ENCODE measurements at regions not wholly inside any gene's neighbourhood (a gene's known extent, or its start where the extent isn't known, plus 50 kb on each side); places are given as distances from the start of the nearest gene placed in this dataset.
A peak's percentile ranks its signal among the peaks of the same experiment; 100 is the strongest.
"Not testable (repeated sequence)": the region's sequence is repeated elsewhere in the genome, so short reads cannot be mapped to it uniquely, and the experiment has no call there.

DNA sequence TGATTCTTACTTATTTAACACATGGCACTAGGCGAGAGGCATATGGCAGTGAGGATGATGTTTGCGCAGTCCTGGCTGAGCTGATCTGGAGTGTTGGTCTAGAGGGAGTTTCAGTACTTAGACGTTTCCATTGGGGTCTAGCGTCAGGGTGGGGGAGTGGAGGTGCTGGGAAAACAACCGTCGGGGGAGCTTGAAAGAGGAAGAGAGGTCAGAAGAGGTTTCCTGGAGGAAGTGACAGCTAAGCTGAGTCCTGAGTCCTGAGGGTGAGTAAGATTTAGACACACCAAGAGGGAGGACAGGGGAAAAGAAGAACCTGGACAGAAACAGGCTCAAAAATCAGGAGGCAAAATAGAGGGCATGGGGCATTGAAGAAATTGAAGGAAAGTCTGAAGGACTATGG is 81.4 kb downstream of the ALOX5AP start:
- no peak for DNase-seq (ENCODE audit: low read depth in 2 of 2, low spot score in 1 of 2)

DNA sequence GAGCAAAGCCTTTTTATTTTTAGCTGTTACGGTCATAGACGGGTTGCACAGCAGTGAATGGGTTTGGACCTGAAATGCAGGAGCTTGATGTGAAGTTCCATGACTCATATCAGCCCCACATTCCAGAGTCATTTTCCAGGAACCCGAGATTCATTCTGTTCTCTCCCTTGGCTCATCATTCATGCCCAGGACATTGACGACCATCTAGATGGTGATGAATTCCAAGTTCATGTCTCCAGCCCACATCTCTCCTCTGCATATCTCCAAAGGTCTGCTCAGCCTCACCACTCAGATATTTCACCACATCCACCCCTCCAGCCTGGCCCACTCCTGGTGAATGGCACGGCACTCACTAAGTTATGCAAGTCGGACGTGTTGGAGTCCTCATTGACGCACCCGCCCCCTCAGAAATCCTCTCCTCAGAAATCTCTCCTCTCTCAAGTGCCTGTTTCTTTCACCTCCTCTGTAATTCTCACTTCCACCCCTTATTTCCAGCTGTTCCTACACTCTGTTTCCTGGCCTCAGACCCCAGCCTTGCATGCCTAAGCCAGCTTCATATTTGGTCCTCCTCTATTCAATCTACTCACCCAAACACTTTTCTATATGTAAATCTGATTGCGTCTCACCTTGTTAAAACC is 83.1 kb downstream of the ALOX5AP start:
- DNase-seq (ENCODE audit: low read depth in 2 of 2, low spot score in 1 of 2), result no peak

DNA sequence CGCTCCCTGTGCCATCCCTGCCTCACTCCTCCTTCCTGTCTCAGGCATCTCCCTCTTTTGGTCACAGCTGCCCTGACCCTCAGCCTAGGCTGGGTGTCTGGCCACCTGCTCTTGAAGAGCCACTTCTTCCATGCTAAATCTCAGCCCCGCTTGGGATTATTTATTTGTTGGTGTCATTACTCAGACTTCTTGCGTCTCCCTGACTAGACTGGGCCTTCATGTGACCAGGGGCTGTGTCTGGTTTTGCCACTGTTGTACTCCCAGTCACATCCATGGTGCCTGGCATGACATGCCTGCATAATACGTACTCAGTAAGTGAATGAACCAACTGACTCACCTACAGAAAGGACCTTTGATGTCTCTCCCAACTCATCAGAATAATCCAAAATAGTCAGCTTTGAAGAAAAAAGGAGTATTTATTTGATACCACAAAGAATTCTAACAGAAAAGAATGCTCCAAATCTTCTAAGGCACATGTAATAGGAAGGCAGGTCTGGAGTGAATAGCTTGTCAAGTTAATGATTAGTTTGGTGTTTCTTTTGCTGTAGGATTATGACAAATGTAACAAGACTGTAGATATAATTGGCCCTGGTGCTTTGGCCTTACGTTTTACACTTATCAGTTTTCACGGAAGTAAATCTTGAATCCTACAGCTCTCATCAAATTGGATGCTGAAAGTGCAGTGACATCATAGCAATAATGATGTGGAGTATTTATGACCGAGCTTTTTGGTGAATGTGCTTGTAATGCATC is 84.0 kb downstream of the ALOX5AP start:
- no peak for DNase-seq (ENCODE audit: low read depth in 2 of 2, low spot score in 1 of 2)

DNA sequence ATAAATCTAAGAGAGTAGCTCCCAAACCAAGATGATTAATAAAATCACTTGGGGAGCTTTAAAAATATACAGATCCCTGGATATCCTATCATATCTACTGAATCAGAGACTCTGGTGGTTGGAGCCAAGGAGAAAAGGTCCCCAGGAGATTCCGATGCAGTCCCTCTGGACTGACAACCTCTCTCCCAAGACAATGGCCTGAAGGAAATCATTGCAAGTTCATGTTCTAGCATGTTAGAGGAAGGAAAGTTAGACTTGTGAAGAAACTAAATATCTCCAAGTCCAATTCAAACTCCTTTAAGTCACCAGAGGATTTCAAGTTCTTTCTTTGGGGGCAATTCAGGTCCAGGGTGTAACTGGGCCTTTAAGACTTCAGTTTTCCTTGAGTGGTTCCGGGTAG is 84.7 kb upstream of the MEDAG start:
- DNase-seq (ENCODE audit: low read depth in 2 of 2, low spot score in 1 of 2), result no peak

DNA sequence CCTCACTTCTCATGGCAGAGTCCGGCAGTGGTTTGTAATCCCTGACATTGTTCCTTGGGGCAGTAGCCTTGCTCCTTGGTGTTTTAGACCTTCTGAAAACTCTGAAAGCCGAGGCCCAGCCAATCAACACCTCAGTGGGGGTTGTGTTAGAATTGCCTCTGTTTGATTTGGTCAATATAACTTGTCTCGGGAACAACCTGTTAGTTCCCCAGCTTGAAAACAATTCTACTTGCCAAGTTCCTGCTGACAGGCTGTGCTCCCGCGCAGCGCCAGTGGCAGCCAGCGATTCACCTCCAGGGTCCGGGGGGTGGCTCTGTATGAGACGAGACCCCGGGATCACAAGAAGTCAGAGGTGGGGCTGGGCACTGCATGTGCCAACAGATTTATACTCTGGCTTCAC is 81.4 kb upstream of the MEDAG start:
- no peak for DNase-seq (ENCODE audit: low read depth in 2 of 2, low spot score in 1 of 2)

DNA sequence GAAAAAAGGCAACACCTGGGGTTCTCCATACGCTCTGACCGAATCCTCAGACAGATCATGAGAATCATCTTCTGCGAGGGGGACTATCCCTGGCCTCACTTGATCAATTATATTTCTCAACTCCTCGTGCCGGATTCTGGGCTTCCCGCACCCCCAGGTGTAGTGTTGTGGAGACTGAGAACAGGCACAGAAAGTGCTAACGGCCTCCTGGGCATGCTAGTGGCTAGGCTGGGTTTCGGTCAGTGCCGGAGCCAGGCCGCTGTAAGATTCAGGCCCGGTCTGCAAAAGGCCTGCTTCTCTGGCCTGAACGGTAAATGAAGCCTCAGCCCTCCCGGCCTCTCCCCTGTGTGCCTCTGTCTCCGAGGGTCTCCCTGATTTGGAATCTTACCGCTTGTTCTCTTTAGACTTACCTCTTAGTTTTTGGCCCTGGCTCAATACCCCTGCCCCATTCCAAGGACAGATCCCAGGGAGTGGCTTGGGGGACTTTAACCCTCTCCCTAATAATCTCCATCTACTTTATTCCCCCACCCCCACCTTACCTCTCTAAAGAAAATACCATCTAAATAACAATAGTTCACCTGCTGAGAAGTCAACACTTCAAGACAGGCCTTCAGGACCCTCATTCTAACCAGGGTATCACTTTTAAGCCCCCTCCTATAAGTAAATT is 79.0 kb upstream of the MEDAG start:
- no peak for DNase-seq (ENCODE audit: low read depth in 2 of 2, low spot score in 1 of 2)

DNA sequence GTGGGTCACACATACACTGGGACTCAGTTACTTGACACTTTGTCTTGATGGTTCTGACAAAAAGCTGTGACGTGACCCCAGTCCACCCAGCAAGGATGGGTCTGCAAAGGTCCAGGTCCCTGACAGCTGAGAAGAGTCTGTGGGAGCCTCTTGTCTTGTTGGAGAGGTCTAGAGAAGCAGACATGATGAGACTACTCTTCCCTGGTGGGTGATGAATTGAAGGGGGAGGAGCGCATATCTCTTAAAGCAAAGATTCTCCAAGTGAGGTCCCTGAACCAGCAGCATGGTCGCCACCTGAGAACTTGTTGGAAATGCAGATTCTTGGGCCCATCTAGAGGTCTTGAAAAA is 78.5 kb upstream of the MEDAG start:
- no peak for DNase-seq (ENCODE audit: low read depth in 2 of 2, low spot score in 1 of 2)

DNA sequence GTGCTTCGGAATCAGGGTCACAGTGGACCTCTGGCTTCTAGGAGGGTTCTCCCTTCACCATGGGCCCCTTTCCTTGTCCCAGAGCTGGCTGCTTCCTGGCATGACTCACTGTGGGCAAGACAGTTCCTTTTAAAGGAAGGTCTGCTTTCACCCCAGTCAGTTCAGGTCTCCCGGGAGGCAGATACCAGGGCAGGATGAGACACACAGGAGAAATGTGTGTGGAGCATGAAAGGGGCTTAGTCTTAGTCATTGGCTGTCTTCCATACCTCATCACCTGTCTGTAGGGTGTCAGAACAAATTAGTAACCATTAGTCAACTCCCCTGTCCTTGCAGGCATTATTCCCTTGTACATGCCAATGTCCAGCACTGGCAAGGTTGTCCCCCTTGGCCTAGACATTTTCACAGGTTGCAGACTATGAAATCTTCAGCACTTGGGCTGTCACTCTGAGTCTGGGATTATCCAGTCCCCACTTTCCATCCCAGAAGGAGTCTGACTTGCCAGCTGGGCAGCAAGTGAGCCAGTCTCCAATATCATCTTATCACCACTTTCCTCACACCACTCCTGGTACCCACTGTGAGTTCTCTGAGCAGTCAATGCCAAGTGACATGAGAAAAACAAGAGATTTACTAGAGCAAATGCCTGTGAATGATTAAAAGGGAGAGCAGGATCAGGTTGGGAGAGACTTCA is 76.8 kb upstream of the MEDAG start:
- no peak for DNase-seq (ENCODE audit: low read depth in 2 of 2, low spot score in 1 of 2)

DNA sequence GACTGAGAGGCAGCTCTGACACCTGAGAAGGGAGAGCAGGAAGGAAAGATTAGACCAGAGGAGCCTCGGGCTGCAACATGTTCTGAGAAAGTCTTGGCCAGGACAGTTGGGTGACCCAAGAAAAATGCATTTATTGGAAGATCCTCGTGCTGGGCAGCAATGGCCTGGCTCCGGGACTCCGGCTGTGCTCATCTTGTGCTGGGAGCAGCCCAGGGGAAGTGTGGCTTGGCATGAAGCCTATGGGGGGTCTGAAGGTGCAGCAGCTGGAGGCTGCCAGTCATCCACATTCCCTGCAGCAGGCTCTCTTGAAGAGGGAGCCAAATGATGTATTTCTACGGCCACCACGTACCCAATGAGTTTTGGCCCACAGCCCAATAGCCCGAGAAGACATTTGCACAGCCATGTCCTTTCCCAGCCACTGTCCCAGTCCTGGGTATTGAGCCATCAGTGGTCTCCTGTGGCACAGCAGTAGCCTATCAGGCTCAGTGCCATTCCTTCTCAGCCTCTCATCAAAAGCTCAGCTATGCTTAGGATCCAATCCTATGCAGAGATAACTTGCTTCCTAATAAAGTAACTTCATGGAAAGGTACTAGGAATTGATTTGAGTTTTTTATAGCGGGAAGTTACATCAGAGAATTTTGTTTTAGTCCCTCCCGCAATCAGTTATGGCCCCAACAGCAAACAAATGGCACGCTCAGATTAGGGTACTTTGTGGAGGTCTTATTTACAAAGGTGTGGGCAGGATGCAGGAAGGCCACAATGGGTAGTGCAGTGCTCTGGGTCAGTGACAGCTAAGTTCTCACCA is 76.0 kb upstream of the MEDAG start:
- DNase-seq (ENCODE audit: low read depth in 2 of 2, low spot score in 1 of 2), result no peak

DNA sequence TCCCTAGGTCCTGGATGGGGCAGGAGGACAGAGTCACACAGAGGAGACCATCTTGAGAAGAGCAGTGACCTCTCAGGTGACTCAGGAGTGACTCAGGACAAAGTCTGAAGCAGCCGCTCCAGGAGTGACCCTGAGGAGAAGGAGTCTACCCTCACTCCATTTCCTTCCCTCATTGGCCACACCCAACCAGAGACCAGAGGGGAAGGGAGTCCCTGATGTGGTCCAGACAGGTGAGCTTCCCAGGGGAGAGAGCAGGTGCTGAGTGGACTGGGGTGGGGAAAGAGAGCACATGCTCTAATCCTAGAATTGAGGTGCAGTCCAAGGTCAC is 75.5 kb upstream of the MEDAG start:
- no peak for DNase-seq (ENCODE audit: low read depth in 2 of 2, low spot score in 1 of 2)

DNA sequence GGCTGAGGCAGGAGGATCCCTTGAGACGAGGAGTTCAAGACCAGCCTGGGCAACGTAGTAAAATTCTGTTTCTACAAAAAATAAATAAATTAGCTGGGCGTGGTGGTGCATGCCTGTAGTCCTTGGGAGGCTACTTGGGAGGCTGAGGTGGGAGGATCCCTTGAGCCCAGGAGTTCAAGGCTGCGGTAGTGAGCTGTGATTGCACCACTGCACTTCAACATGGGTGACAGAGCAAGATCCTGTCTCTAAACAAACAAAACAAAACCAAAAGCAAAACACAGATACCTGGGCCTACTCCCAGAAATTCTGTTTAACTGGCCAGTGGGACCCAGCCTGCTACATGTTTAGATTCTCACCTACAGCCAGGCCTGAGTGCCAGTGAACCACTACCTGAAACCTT is 74.6 kb upstream of the MEDAG start:
- DNase-seq (ENCODE audit: low read depth in 2 of 2, low spot score in 1 of 2), result no peak

DNA sequence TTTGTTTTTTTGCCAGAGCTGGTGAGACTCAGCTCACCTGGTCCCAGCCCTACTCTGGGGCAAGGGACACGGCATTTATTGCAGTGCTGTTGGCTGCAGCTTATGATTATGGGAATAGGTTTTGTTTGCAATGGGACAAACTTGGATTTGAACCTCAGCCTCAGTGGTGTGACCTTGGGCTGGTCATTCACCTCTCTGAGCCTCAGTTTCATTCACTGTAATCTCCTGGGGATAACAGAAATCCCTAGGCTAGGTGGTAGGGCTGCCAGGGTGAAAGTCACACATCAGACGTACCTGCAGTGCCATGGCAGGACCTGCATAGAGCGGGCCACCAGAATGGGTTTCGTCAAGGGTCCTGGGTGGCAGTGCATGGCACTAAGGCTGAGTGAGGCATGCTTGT is 73.7 kb upstream of the MEDAG start:
- DNase-seq (ENCODE audit: low read depth in 2 of 2, low spot score in 1 of 2), result no peak

DNA sequence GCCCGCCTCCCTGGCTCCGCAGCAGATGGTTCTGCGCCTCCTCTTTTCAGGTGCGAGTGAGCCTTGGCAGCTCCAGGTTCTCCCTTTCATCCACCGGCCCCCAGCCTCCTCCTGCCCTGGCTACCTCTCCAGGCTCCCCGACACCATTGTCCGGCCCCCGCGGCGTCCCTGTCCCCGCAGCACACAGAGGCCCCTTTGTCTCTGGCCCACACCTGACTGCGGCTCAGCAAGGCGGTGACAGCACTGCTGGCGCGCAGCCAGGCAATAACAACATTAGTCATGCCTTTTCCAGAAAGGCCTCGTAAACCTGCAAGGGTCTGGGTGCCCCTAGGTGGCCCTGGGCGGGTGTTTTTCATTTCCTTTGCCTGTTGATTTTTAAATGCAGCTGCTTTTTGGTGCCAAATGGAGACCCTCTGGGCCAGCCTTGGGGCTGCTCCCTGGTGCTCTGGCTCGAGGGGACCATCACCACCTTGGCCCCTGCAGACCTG is 73.2 kb upstream of the MEDAG start:
- DNase-seq (ENCODE audit: low read depth in 2 of 2, low spot score in 1 of 2), result peak in 1 of 2 donors; percentile 2

DNA sequence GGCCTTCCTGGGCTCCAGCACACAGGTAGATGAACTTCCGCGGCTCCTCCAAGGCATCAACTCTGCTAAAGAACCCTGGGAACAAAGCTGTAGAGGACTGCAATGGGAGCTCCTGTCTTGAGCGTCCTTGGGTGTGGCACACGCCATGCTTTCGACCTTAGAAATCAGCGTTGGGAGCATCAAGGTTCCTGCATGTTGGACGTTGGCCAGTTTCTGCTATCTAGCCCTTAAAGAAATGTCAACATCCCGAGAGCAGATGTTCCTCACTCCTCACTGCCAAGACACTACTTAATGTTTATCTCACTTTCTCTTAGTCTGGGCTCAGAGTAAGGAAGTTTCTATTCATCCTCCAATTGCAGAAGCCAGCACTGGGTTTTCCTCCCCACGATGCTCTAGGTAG is 70.6 kb upstream of the MEDAG start:
- no peak for DNase-seq (ENCODE audit: low read depth in 2 of 2, low spot score in 1 of 2)

DNA sequence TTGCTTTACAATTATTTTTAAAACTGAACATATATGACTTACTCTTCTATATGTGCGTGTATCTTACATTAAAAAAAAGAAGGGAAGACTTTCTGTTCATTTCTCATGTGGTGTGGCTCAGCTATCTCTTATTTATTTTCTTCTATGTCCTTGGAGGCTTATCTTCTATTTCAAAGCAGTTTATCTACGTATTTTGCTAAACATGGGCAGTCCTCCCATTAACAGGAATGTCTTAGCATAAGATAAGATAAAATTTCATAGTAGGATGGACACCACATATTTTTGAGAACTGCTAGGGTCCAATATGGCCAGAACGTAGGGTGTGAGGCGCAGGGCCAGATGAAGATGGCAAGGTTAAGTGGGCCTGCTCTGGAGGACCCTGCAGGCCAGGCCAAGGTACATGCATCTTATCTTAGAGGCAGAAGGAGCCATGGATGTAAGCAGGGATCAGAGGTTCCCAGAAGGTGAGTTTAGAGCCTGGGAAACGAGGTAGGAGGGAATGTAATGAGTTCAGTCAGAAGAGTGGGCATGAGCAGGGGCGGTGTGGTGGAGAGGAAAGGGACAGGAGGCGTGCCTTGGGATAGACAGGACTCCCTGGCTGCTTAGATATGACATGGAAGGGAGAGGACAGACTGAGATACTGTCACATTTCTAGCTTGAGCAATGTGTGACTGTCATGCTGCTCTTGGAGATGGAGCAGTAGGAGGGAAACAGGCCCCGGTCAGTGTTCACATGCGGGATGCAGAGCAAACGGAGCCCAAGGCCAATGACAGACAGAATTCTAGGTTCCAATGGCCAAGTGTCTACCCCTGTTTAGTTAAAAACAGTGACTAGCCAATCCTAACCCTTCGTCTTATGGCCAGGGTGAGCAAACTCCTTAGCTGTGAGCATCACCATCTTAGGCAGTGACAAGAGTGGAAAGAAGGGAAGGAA is 68.6 kb upstream of the MEDAG start:
- no peak for DNase-seq (ENCODE audit: low read depth in 2 of 2, low spot score in 1 of 2)

DNA sequence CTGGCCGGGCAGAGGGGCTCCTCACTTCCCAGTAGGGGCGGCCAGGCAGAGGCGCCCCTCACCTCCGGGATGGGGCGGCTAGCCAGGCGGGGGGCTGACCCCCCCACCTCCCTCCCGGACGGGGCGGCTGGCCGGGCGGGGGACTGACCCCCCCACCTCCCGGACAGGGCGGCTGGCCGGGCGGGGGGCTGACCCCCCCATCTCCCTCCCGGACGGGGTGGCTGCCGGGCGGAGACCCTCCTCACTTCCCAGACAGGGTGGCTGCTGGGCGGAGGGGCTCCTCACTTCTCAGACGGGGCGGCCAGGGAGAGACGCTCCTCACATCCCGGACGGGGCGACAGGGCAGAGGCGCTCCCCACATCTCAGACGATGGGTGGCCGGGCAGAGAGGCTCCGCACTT is 66.4 kb upstream of the MEDAG start:
- not testable (repeated sequence) for DNase-seq (ENCODE audit: low read depth in 2 of 2, low spot score in 1 of 2)

DNA sequence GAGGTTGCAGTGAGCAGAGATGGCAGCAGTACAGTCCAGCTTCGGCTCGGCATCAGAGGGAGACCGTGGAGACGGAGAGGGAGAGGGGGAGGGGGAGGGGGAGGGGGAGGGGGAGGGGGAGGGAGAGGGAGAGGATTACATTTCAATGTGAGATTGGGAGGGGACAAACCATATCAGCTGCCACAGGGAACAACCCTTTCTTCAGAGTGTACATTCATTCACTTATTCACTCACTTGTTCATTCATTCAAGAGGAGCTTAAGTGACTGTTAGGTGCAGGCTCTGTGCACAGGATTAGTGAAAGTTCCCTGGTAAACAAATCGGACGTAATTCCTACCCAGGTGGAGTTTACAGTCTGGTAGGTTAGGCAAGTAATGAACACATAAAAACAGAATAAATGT is 65.6 kb upstream of the MEDAG start:
- DNase-seq (ENCODE audit: low read depth in 2 of 2, low spot score in 1 of 2), result no peak

DNA sequence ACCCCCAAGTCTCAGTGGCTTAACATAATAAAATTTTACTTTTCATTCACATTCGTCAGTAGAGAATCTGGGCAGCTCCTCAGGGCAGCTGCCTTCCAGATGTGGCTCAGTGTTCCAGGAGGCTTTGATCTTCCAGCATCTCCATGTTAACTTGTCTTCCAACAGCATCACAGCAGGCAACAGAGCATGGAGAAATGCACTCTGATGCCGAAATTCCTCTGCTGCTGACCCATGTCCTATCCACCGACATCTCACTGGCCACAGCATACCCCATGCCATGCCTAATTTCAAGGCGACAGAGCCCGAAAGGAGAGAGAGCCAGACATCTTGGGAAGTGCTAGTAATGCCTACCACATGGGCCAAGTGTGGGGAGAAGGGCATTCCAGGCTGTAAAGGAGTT is 64.9 kb upstream of the MEDAG start:
- no peak for DNase-seq (ENCODE audit: low read depth in 2 of 2, low spot score in 1 of 2)

DNA sequence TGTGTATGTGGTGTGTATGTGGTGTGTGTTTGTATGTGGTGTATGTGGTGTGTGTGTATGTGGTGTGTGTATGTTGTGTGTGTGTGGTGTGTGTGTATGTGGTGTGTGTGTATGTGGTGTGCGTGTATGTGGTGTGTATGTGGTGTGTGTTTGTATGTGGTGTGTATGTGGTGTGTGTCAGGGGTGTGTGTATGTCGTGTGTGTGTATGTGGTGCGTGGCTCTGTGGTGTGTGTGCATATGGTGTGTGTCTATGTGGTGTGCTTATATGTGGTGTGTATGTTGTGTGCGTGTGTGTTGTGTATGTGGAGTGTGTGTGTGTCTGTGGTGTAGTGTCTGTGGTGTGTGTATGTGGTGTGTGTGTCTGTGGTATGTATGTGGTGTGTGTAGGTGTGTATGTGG is 62.5 kb upstream of the MEDAG start:
- no peak for DNase-seq (ENCODE audit: low read depth in 2 of 2, low spot score in 1 of 2)
